HL-60 (cell line): ENCODE measurements at regions not wholly inside any gene's neighbourhood (a gene's known extent, or its start where the extent isn't known, plus 50 kb on each side); places are given as distances from the start of the nearest gene placed in this dataset.

Source experiments
- GABPA ChIP-seq: IDR thresholded peaks from 2 replicates; pipeline ENCODE4 v1.6.1; 2012; ENCODE audit warnings: low read depth
- POLR2AphosphoS5 ChIP-seq: IDR thresholded peaks from 2 replicates; pipeline ENCODE4 v1.6.1; 2012; ENCODE audit warnings: low read depth
- SPI1 ChIP-seq: IDR thresholded peaks from 2 replicates; pipeline ENCODE4 v1.6.1; 2012; ENCODE audit warnings: low read depth, mild to moderate bottlenecking, borderline replicate concordance
- TF ChIP-seq, protein P1 (sequence below): IDR thresholded peaks from one replicate; pipeline ENCODE4 v1.5.1; 2011; ENCODE audit warnings: low read length, control low read depth, inconsistent platforms; ENCODE audit not compliant: insufficient read depth
- TF ChIP-seq, protein P2 (sequence below): IDR thresholded peaks from 2 replicates; pipeline ENCODE4 v1.6.1; 2012; ENCODE audit warnings: low read depth; ENCODE audit not compliant: insufficient replicate concordance

DNA sequence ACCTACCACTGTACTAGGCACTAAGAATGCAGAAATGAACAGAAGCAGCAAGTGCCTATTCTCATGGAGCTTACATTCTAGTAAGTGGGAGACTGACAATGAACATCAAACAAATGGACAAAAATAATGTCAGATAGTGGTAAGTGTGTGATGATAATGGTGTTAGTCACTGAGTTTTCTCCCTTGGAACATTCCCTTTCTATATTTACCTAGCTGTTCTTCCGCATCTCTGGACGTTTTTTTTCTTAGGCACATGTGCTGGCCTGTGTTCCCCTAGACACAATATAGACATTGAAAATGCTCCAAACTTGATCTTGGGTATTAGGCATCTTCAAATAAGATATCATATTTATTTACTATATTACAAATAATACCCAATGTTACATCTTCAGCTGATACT is 218.1 kb upstream of the GJE1 start:
- TF ChIP-seq, protein P1, sequence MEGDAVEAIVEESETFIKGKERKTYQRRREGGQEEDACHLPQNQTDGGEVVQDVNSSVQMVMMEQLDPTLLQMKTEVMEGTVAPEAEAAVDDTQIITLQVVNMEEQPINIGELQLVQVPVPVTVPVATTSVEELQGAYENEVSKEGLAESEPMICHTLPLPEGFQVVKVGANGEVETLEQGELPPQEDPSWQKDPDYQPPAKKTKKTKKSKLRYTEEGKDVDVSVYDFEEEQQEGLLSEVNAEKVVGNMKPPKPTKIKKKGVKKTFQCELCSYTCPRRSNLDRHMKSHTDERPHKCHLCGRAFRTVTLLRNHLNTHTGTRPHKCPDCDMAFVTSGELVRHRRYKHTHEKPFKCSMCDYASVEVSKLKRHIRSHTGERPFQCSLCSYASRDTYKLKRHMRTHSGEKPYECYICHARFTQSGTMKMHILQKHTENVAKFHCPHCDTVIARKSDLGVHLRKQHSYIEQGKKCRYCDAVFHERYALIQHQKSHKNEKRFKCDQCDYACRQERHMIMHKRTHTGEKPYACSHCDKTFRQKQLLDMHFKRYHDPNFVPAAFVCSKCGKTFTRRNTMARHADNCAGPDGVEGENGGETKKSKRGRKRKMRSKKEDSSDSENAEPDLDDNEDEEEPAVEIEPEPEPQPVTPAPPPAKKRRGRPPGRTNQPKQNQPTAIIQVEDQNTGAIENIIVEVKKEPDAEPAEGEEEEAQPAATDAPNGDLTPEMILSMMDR = no peak
- no peak for TF ChIP-seq SPI1
- no peak for TF ChIP-seq GABPA
- no peak for TF ChIP-seq POLR2AphosphoS5
- TF ChIP-seq, protein P2, sequence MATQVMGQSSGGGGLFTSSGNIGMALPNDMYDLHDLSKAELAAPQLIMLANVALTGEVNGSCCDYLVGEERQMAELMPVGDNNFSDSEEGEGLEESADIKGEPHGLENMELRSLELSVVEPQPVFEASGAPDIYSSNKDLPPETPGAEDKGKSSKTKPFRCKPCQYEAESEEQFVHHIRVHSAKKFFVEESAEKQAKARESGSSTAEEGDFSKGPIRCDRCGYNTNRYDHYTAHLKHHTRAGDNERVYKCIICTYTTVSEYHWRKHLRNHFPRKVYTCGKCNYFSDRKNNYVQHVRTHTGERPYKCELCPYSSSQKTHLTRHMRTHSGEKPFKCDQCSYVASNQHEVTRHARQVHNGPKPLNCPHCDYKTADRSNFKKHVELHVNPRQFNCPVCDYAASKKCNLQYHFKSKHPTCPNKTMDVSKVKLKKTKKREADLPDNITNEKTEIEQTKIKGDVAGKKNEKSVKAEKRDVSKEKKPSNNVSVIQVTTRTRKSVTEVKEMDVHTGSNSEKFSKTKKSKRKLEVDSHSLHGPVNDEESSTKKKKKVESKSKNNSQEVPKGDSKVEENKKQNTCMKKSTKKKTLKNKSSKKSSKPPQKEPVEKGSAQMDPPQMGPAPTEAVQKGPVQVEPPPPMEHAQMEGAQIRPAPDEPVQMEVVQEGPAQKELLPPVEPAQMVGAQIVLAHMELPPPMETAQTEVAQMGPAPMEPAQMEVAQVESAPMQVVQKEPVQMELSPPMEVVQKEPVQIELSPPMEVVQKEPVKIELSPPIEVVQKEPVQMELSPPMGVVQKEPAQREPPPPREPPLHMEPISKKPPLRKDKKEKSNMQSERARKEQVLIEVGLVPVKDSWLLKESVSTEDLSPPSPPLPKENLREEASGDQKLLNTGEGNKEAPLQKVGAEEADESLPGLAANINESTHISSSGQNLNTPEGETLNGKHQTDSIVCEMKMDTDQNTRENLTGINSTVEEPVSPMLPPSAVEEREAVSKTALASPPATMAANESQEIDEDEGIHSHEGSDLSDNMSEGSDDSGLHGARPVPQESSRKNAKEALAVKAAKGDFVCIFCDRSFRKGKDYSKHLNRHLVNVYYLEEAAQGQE = no peak
